Skeletal muscle tissue (tissue), 3 donors: ENCODE measurements at regions not wholly inside any gene's neighbourhood (a gene's known extent, or its start where the extent isn't known, plus 50 kb on each side); places are given as distances from the start of the nearest gene placed in this dataset.

Source experiments
- H3K27ac ChIP-seq: one replicate; pipeline ENCODE4 v1.7.0; 2013; ENCODE audit warnings: mild to moderate bottlenecking, low read depth, low read length, inconsistent platforms
- H3K27me3 ChIP-seq, 3 donors: one replicate each; pipeline ENCODE4 v1.7.0; 2013; ENCODE audit warnings: low read length in 3 of 3; ENCODE audit not compliant: control insufficient read depth in 3 of 3, insufficient read depth in 3 of 3
- H3K36me3 ChIP-seq, 3 donors: one replicate each; pipeline ENCODE4 v1.7.0; 2013; ENCODE audit warnings: low read length in 3 of 3; ENCODE audit not compliant: control insufficient read depth in 3 of 3, insufficient read depth in 3 of 3
- H3K4me1 ChIP-seq, 3 donors: one replicate each; pipeline ENCODE4 v1.7.0; 2013; ENCODE audit warnings: low read length in 3 of 3, mild to moderate bottlenecking in 3 of 3; ENCODE audit not compliant: control insufficient read depth in 3 of 3, insufficient read depth in 3 of 3
- H3K4me3 ChIP-seq, 3 donors: one replicate each; pipeline ENCODE4 v1.7.0; 2013; ENCODE audit warnings: low read length in 3 of 3
- H3K9ac ChIP-seq, 3 donors: one replicate each; pipeline ENCODE4 v1.7.0; 2013; ENCODE audit warnings: low read length in 3 of 3, mild to moderate bottlenecking in 3 of 3, moderate library complexity in 2 of 3, low read depth in 1 of 3
- H3K9me3 ChIP-seq, 3 donors: one replicate each; pipeline ENCODE4 v1.7.0; 2013; ENCODE audit warnings: low read length in 3 of 3; ENCODE audit not compliant: control insufficient read depth in 3 of 3
- donor health status: Osteomylitis.

DNA sequence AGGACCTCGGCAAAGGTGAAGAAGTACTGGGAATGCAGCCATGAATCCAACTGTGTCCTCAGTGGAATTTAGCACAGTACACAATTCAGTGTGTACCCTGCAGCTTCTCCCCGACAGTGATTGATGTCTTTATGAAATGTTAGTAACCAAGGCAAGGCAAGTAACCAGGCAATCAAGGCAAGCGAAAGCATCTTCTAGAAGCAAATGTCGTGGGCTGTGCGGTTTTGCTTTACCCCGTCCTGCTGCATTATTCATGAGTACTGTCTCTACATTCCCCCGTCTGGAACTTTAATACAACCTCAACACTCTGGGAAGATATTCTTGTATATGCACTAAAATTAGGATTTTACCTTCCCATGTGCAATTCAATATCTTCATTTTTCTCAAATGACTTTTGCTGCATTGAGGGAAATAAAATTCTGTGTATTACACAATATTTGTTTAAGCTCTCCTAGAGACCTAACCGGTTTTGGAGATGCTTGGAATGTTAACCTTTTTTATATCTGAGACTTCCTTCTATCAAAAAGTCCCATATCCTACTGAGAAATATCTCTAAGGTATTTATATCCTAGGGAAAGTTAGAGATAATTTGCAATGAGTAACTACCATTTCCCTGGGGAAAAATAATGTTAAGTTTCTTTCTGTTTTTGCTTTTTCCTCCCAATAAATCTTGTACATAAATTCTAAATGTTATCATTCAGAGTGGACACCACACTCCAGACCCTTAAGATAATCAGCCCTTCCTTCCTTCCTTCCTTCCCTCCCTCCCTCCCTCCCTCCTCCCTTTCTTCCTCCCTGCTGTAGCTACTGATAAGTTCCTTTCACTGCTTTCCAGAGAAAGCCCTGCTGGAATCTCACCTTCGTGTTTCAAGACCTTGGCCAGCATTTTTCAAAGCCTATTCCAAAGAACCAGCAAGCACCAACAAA is 51.9 kb upstream of the ADORA2B start:
- Histone ChIP-seq H3K4me1 (peaks cover 0 to 2% (median 0%) of the 10 kb centered on the region in 3 donors), H3K36me3 (no peaks in the 10 kb centered on the region), H3K27me3 (no peaks in the 10 kb centered on the region), H3K4me3 (no peak overlapping the region), H3K9ac (no peak overlapping the region), H3K9me3 (no peaks in the 10 kb centered on the region), H3K27ac (no peak overlapping the region)

DNA sequence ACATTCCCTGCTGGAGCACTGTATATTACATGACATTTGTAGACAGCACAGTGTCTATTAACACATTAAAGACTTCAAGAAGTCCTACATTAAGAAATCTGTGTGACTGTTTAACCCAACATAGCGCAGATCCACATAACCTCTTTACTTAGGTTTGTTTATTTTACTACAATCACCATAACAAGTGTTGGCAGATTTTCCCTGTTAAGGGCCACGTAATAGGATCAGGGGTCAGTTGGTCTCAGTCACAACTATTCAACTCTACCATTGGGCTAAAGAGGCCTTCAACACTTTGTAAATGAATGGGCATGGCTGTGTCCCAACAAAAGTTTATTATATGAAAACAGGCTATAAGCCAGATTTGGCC is 51.3 kb upstream of the ADORA2B start:
- Histone ChIP-seq H3K4me3 (no peak overlapping the region), H3K9ac (no peak overlapping the region), H3K36me3 (no peaks in the 10 kb centered on the region), H3K9me3 (no peaks in the 10 kb centered on the region), H3K27ac (no peak overlapping the region), H3K4me1 (peaks cover 0 to 2% (median 0%) of the 10 kb centered on the region in 3 donors), H3K27me3 (no peaks in the 10 kb centered on the region)

DNA sequence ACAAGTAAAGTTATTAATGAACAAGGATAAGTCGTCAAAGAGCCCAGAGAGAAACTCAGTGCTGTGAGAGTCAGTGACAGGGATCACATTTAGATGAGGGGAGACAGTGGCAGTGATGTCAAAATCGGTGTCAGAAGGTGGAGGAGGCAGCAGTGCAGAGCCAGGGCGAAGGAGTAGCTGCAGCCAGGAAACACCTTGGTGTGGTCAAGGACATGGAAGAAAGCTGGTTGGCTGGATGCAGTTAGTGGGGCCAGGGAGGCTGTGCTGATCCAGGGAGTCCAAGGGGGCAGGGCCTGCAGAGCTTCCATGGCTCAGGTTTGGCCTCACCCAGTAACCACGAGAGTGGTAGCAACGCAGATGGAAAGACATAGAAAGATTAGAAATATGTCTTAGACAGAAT is 50.7 kb upstream of the ADORA2B start:
- Histone ChIP-seq H3K9me3 (no peaks in the 10 kb centered on the region), H3K27ac (no peak overlapping the region), H3K27me3 (no peaks in the 10 kb centered on the region), H3K9ac (no peak overlapping the region), H3K4me1 (peaks cover 0 to 2% (median 0%) of the 10 kb centered on the region in 3 donors), H3K36me3 (no peaks in the 10 kb centered on the region), H3K4me3 (no peak overlapping the region)

DNA sequence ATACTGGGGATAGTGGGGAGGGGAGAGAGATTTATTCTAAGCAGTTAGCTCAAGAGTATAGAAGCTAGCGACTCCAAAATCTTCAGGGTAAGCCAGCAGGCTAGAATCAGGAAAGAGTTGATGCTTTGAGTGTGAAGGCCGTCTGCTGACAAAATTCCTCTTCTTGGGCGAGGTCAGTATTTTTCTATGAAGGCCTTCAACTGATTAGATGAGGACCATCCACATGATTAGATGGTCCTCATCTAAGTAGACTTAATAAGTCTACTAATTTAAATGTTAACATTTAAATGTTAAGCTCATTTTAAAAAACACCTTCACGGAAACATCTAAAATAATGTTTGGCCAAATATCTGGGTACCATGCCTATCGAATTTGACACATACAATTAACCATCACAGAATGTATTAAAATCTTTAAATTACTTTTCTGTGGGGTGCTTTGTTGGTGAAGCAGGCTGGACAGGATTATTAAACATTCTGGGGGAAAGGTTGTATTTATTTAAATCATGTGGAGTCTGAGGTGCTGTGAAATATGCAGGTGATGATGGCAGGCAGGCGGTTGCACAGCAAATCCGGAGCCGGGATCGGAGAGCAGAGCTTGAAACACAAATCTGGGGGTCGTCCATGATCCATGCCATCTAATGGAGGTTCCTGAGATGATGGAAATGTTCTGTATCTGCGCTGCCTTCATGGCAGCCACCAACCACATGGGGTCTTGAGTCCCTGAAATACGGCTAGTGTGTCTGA is 49.8 kb upstream of the ADORA2B start:
- Histone ChIP-seq H3K9ac (no peak overlapping the region), H3K9me3 (no peaks in the 10 kb centered on the region), H3K36me3 (no peaks in the 10 kb centered on the region), H3K4me3 (no peak overlapping the region), H3K27ac (no peak overlapping the region), H3K27me3 (no peaks in the 10 kb centered on the region), H3K4me1 (peaks cover 0 to 2% (median 0%) of the 10 kb centered on the region in 3 donors)
